Skeletal muscle cell (primary cell): ENCODE measurements at regions not wholly inside any gene's neighbourhood (a gene's known extent, or its start where the extent isn't known, plus 50 kb on each side); places are given as distances from the start of the nearest gene placed in this dataset.

Experiments
- DNase-seq: peaks from one replicate; pipeline ENCODE4 v3.0.0-alpha.2; 2010; ENCODE audit warnings: low read depth
- H3K4me3 ChIP-seq: 2 replicates; pipeline ENCODE4 v1.5.1; 2011; ENCODE audit warnings: low read depth, mild to moderate bottlenecking, control low read depth, low read length, moderate library complexity

- H3K4me3 ChIP-seq, result no peak overlapping the region
- no peak for DNase-seq
Measured at GRCh38 chr3:94179059-94179458, 116.2 kb downstream of the NSUN3 start.

GRCh38 chr3:94183551-94183950 is 120.7 kb downstream of the NSUN3 start:
- no peak overlapping the region for H3K4me3 ChIP-seq
- no peak for DNase-seq

- DNase-seq, result no peak
- no peak overlapping the region for H3K4me3 ChIP-seq
Measured at GRCh38 chr3:94184781-94185180, 121.9 kb downstream of the NSUN3 start.

GRCh38 chr3:94185753-94186152 is 122.9 kb downstream of the NSUN3 start:
- H3K4me3 ChIP-seq, result no peak overlapping the region
- no peak for DNase-seq

GRCh38 chr3:94187697-94188096 is 124.8 kb downstream of the NSUN3 start:
- no peak for DNase-seq
- no peak overlapping the region for H3K4me3 ChIP-seq

- DNase-seq, result no peak
- no peak overlapping the region for H3K4me3 ChIP-seq
Measured at GRCh38 chr3:94195381-94195780, 132.5 kb downstream of the NSUN3 start.

GRCh38 chr3:94206291-94206690 is 143.4 kb downstream of the NSUN3 start:
- no peak for DNase-seq
- H3K4me3 ChIP-seq, result no peak overlapping the region

- no peak for DNase-seq
- H3K4me3 ChIP-seq, result no peak overlapping the region
Measured at GRCh38 chr3:94210256-94210655, 147.4 kb downstream of the NSUN3 start.

GRCh38 chr3:94217406-94217805 is 154.5 kb downstream of the NSUN3 start:
- no peak for DNase-seq
- H3K4me3 ChIP-seq, result no peak overlapping the region

GRCh38 chr3:94220426-94220825 is 157.6 kb downstream of the NSUN3 start:
- no peak for DNase-seq
- H3K4me3 ChIP-seq, result no peak overlapping the region

GRCh38 chr3:94221829-94222228 is 159.0 kb downstream of the NSUN3 start:
- DNase-seq, result no peak
- H3K4me3 ChIP-seq, result no peak overlapping the region

GRCh38 chr3:94225148-94225865 is 162.4 kb downstream of the NSUN3 start:
- DNase-seq, result no peak
- H3K4me3 ChIP-seq, result no peak overlapping the region

- peak; percentile 48 for DNase-seq
Measured at GRCh38 chr3:94226078-94226477, 163.2 kb downstream of the NSUN3 start.

GRCh38 chr3:94232921-94233320 is 170.1 kb downstream of the NSUN3 start:
- H3K4me3 ChIP-seq, result no peak overlapping the region
- no peak for DNase-seq

More at GRCh38 chr3:94226078-94226477, 163.2 kb downstream of the NSUN3 start:
- no peak overlapping the region for H3K4me3 ChIP-seq

- DNase-seq, result no peak
- no peak overlapping the region for H3K4me3 ChIP-seq
Measured at GRCh38 chr3:94234177-94234788, 171.4 kb downstream of the NSUN3 start.

- H3K4me3 ChIP-seq, result no peak overlapping the region
- DNase-seq, result no peak
Measured at GRCh38 chr3:94241986-94242385, 179.1 kb downstream of the NSUN3 start.

GRCh38 chr3:94246171-94246570 is 183.3 kb downstream of the NSUN3 start:
- no peak overlapping the region for H3K4me3 ChIP-seq
- DNase-seq, result peak; percentile 27

GRCh38 chr3:94248042-94248441 is 185.2 kb downstream of the NSUN3 start:
- DNase-seq, result no peak
- H3K4me3 ChIP-seq, result no peak overlapping the region

- peak; percentile 25 for DNase-seq
- no peak overlapping the region for H3K4me3 ChIP-seq
Measured at GRCh38 chr3:94249491-94250079, 186.7 kb downstream of the NSUN3 start.

- H3K4me3 ChIP-seq, result no peak overlapping the region
- DNase-seq, result no peak
Measured at GRCh38 chr3:94251566-94251965, 188.7 kb downstream of the NSUN3 start.

- no peak overlapping the region for H3K4me3 ChIP-seq
- no peak for DNase-seq
Measured at GRCh38 chr3:94252316-94252715, 189.5 kb downstream of the NSUN3 start.
